IMR-90 (cell line): ENCODE measurements at regions not wholly inside any gene's neighbourhood (a gene's known extent, or its start where the extent isn't known, plus 50 kb on each side); places are given as distances from the start of the nearest gene placed in this dataset.

Source experiments
- ATAC-seq: fragments of 200-7000 bp; cut with Tn5 transposase; 2 replicates; pipeline ENCODE4 v1.9.1; 2020; ENCODE audit warnings: low read depth, mild to moderate bottlenecking, moderate library complexity
- BruUV-seq: library from RNA; stranded (reverse); fragments of 400-500 nt; replicated peaks from 2 replicates; lab custom pipeline; 2021; lab: Mats Ljungman, UMichigan
- CTCF ChIA-PET: fragments of 300-600 bp; formaldehyde crosslinking; extraction: SDS; loops from one replicate; lab custom pipeline; 2021; ENCODE audit warnings: antibody characterized with exemption; lab: Yijun Ruan, JAX
- POLR2A ChIA-PET: fragments of 300-600 bp; sonication (Branson Sonifier 250); formaldehyde crosslinking; loops from one replicate; lab custom pipeline; 2022; ENCODE audit warnings: antibody characterized with exemption; ENCODE audit not compliant: unreplicated experiment; lab: Charles Lee
- DNase-seq: peaks from one replicate; pipeline ENCODE4 v3.0.0; 2013
- H2AFZ ChIP-seq: replicated peaks from 2 replicates; pipeline ENCODE3; 2013; ENCODE audit warnings: low read length, mild to moderate bottlenecking; ENCODE audit not compliant: poor library complexity
- H2AK5ac ChIP-seq: 2 replicates; pipeline ENCODE4 v1.6.1; 2013; ENCODE audit warnings: low read depth, low read length, inconsistent platforms
- H2AK9ac ChIP-seq: replicated peaks from 2 replicates; pipeline ENCODE3; 2013; ENCODE audit warnings: mild to moderate bottlenecking, low read depth, low read length, moderate library complexity; ENCODE audit not compliant: poor library complexity
- H2BK120ac ChIP-seq: 2 replicates; pipeline ENCODE4 v1.6.1; 2013; ENCODE audit warnings: low read depth, low read length, inconsistent platforms
- H2BK15ac ChIP-seq: 3 replicates; pipeline ENCODE4 v1.6.1; 2013; ENCODE audit warnings: low read depth, low read length, inconsistent platforms
- H2BK20ac ChIP-seq: 2 replicates; pipeline ENCODE4 v1.6.1; 2013; ENCODE audit warnings: low read depth, mild to moderate bottlenecking, inconsistent platforms, low read length, moderate library complexity
- H2BK5ac ChIP-seq: 2 replicates; pipeline ENCODE4 v1.6.1; 2013; ENCODE audit warnings: mild to moderate bottlenecking, low read depth, low read length, inconsistent platforms; ENCODE audit not compliant: poor library complexity, severe bottlenecking
- H3K14ac ChIP-seq: replicated peaks from 2 replicates; pipeline ENCODE4 v1.6.1; 2013; ENCODE audit warnings: low read depth, low read length, inconsistent platforms
- H3K18ac ChIP-seq: 2 replicates; pipeline ENCODE4 v1.6.1; 2013; ENCODE audit warnings: low read depth, low read length, control low read depth
- H3K23ac ChIP-seq: 2 replicates; pipeline ENCODE4 v1.6.1; 2013; ENCODE audit warnings: low read depth, low read length, inconsistent platforms
- H3K27ac ChIP-seq: 2 replicates; pipeline ENCODE4 v1.5.1; 2013; ENCODE audit warnings: mild to moderate bottlenecking, control low read depth, low read length; ENCODE audit not compliant: insufficient read depth
- H3K27me3 ChIP-seq: 2 replicates; pipeline ENCODE4 v1.6.1; 2013; ENCODE audit warnings: low read length; ENCODE audit not compliant: control insufficient read depth, insufficient read depth
- H3K36me3 ChIP-seq: 2 replicates; pipeline ENCODE4 v1.6.1; 2013; ENCODE audit warnings: low read length, mixed read lengths; ENCODE audit not compliant: control insufficient read depth, insufficient read depth
- H3K4ac ChIP-seq: 2 replicates; pipeline ENCODE4 v1.6.1; 2013; ENCODE audit warnings: low read depth, low read length, inconsistent platforms
- H3K4me1 ChIP-seq: 2 replicates; pipeline ENCODE4 v1.6.1; 2013; ENCODE audit warnings: low read length, mixed read lengths; ENCODE audit not compliant: control insufficient read depth, insufficient read depth
- H3K4me2 ChIP-seq: 2 replicates; pipeline ENCODE4 v1.6.1; 2013; ENCODE audit warnings: low read depth, mild to moderate bottlenecking, control low read depth, low read length, moderate library complexity
- H3K4me3 ChIP-seq: 2 replicates; pipeline ENCODE4 v1.5.1; 2013; ENCODE audit warnings: low read depth, mild to moderate bottlenecking, control low read depth, low read length, moderate library complexity; ENCODE audit not compliant: insufficient read depth
- H3K56ac ChIP-seq: 2 replicates; pipeline ENCODE4 v1.6.1; 2013; ENCODE audit warnings: low read length, inconsistent platforms; ENCODE audit not compliant: insufficient read depth; ENCODE audit errors: extremely low read depth
- H3K79me1 ChIP-seq, 2 experiments: 2 replicates each; pipeline ENCODE4 v1.6.1; 2013; ENCODE audit warnings: low read length in 2 of 2, inconsistent platforms in 1 of 2, low read depth in 1 of 2
- H3K9ac ChIP-seq: 2 replicates; pipeline ENCODE4 v1.6.1; 2013; ENCODE audit warnings: low read depth, low read length, control low read depth
- H3K9me1 ChIP-seq: 2 replicates; pipeline ENCODE4 v1.6.1; 2013; ENCODE audit warnings: low read length, inconsistent platforms; ENCODE audit not compliant: insufficient read depth
- H3K9me3 ChIP-seq: 2 replicates; pipeline ENCODE4 v1.6.1; 2013; ENCODE audit warnings: low read length; ENCODE audit not compliant: control insufficient read depth, insufficient read depth
- H4K20me1 ChIP-seq: 2 replicates; pipeline ENCODE4 v1.6.1; 2013; ENCODE audit warnings: low read length, inconsistent platforms; ENCODE audit not compliant: insufficient read depth
- H4K5ac ChIP-seq: 2 replicates; pipeline ENCODE4 v1.6.1; 2013; ENCODE audit warnings: mild to moderate bottlenecking, low read depth, low read length, control low read depth
- H4K8ac ChIP-seq, 2 experiments: 2 replicates each; pipeline ENCODE4 v1.6.1; 2013; ENCODE audit warnings: low read depth in 2 of 2, low read length in 2 of 2, control low read depth in 1 of 2, inconsistent platforms in 1 of 2
- H4K91ac ChIP-seq: 2 replicates; pipeline ENCODE4 v1.6.1; 2013; ENCODE audit warnings: low read depth, low read length, inconsistent platforms; ENCODE audit not compliant: insufficient read depth
- CHD1 ChIP-seq: IDR thresholded peaks from 2 replicates; pipeline ENCODE4 v1.6.1; 2012; ENCODE audit warnings: low read depth, low read length, improper control_type of control experiment
- WGBS, 2 experiments: methylation state at CpG; one replicate each; pipeline versions ENCODE4 v1.1.5 to v1.1.7; 2013; ENCODE audit warnings: missing lambda C conversion rate in 2 of 2; ENCODE audit not compliant: insufficient read length in 1 of 2; ENCODE audit errors: extremely low coverage in 2 of 2; 5-methylcytosine and 5-hydroxymethylcytosine counted together
- dilution Hi-C: fragments of 300-500 bp; cut with HindIII; formaldehyde crosslinking; loops from one replicate; pipeline ENCODE4 v1.14.3; 2018; ENCODE audit warnings: low sequenced_read_pairs; ENCODE audit not compliant: unreplicated experiment
- in situ Hi-C: fragments of 300-500 bp; cut with MboI; formaldehyde crosslinking; loops from 3 replicates; pipeline ENCODE4 v1.14.3; 2019; ENCODE audit warnings: low sequenced_read_pairs, inconsistent platforms, mixed read lengths
- intact Hi-C: fragments of 100-400 bp; cut with micrococcal nuclease; formaldehyde crosslinking; loops from 2 replicates; pipeline ENCODE4 v1.10.0; 2022

GRCh38 chr9:13491493-13492424 is 212.3 kb upstream of the MPDZ start:
- H2BK5ac ChIP-seq, result no peak overlapping the region
- H3K4me3 ChIP-seq, result no peak overlapping the region
- H4K5ac ChIP-seq, result no peak overlapping the region
- WGBS, 2 experiments, result no CpG with 5 or more reads among the region's 11 CpGs
- H3K27ac ChIP-seq, result no peak overlapping the region
- no peak overlapping the region for H3K14ac ChIP-seq
- H4K91ac ChIP-seq, result no peak overlapping the region
- H3K9me1 ChIP-seq, result no peaks in the 10 kb centered on the region
- no peak overlapping the region for H3K9ac ChIP-seq
- H3K18ac ChIP-seq, result no peak overlapping the region
- ChIA-PET POLR2A (no interaction called here), CTCF (no interaction called here)
- H3K4ac ChIP-seq, result no peak overlapping the region
- H2AK9ac ChIP-seq, result no peak overlapping the region
- H4K20me1 ChIP-seq, result no peaks in the 10 kb centered on the region
- intact Hi-C loops, result no loop called here
- no peaks in the 10 kb centered on the region for H3K4me1 ChIP-seq
- no peaks in the 10 kb centered on the region for H3K79me1 ChIP-seq
- H4K8ac ChIP-seq, result no peak overlapping the region
- ATAC-seq (no peak), DNase-seq (no peak)
- H2BK20ac ChIP-seq, result no peak overlapping the region
- in situ Hi-C loops, result no loop called here
- no peak overlapping the region for H2AK5ac ChIP-seq
- no peak overlapping the region for H3K56ac ChIP-seq
- no peak overlapping the region for H2BK120ac ChIP-seq
- dilution Hi-C loops, result no loop called here
- no TSS peak for BruUV-seq
- H3K23ac ChIP-seq, result no peak overlapping the region
- no peaks in the 10 kb centered on the region for H3K9me3 ChIP-seq
- H3K36me3 ChIP-seq, result no peaks in the 10 kb centered on the region
- H3K27me3 ChIP-seq, result no peaks in the 10 kb centered on the region
- no peak overlapping the region for H2AFZ ChIP-seq
- H3K4me2 ChIP-seq, result no peak overlapping the region
- TF ChIP-seq CHD1, result no peak
- no peak overlapping the region for H2BK15ac ChIP-seq
